SK-N-SH (cell line): ENCODE measurements at regions not wholly inside any gene's neighbourhood (a gene's known extent, or its start where the extent isn't known, plus 50 kb on each side); places are given as distances from the start of the nearest gene placed in this dataset.

Experiments
- CTCF ChIP-seq: fragments of 200-600 bp; sonication (generic); IDR thresholded peaks from 2 replicates; pipeline ENCODE4 v1.6.1; 2017; ENCODE audit warnings: antibody characterized with exemption, mild to moderate bottlenecking, moderate library complexity
- FOXJ3 ChIP-seq: sonication (generic); formaldehyde crosslinking; IDR thresholded peaks from 2 replicates; pipeline ENCODE4 v1.5.1; 2020; ENCODE audit warnings: mild to moderate bottlenecking, missing genetic modification reagents
- GATA2 ChIP-seq: sonication (generic); formaldehyde crosslinking; IDR thresholded peaks from 2 replicates; pipeline ENCODE4 v1.5.0; 2020; ENCODE audit warnings: mild to moderate bottlenecking, missing genetic modification reagents
- JUND ChIP-seq: IDR thresholded peaks from 2 replicates; pipeline ENCODE4 v1.4.0; 2012
- MAX ChIP-seq: IDR thresholded peaks from 2 replicates; pipeline ENCODE4 v1.4.0; 2012; ENCODE audit warnings: low read depth
- NFIC ChIP-seq: IDR thresholded peaks from 2 replicates; pipeline ENCODE4 v1.4.0; 2012; ENCODE audit warnings: borderline replicate concordance
- POLR2AphosphoS5 ChIP-seq: IDR thresholded peaks from 2 replicates; pipeline ENCODE4 v1.6.1; 2012; ENCODE audit warnings: low read depth, low read length
- RAD21 ChIP-seq: IDR thresholded peaks from 2 replicates; pipeline ENCODE4 v1.6.1; 2012; ENCODE audit warnings: mild to moderate bottlenecking, low read length
- RFX5 ChIP-seq: IDR thresholded peaks from 2 replicates; pipeline ENCODE4 v1.6.1; 2012; ENCODE audit warnings: mild to moderate bottlenecking, improper control_type of control experiment, low read length
- TAF1 ChIP-seq: IDR thresholded peaks from 2 replicates; pipeline ENCODE4 v1.6.1; 2012; ENCODE audit warnings: low read depth, mild to moderate bottlenecking, low read length, moderate library complexity, borderline replicate concordance
- USF2 ChIP-seq: fragments of 150-350 bp; IDR thresholded peaks from 2 replicates; pipeline ENCODE4 v1.6.1; 2017; ENCODE audit warnings: antibody characterized with exemption, low read length, low read depth, borderline replicate concordance
- YY1 ChIP-seq: IDR thresholded peaks from 2 replicates; pipeline ENCODE4 v1.4.0; 2012; ENCODE audit warnings: low read depth, mild to moderate bottlenecking
- ZBTB33 ChIP-seq: IDR thresholded peaks from 2 replicates; pipeline ENCODE4 v1.4.0; 2012; ENCODE audit warnings: low read depth, borderline replicate concordance

- TF ChIP-seq ZBTB33 (no peak), FOXJ3 (CRISPR knock-in tag) (no peak), GATA2 (CRISPR knock-in tag) (no peak), JUND (no peak), USF2 (no peak), NFIC (no peak), POLR2AphosphoS5 (no peak), CTCF (no peak), YY1 (no peak), TAF1 (no peak), RAD21 (no peak), RFX5 (no peak), MAX (no peak)
Measured at GRCh38 chr4:159719531-159719930, 616.7 kb downstream of the RAPGEF2 start.
